Medulla oblongata (tissue), 1 donor: ENCODE measurements at regions not wholly inside any gene's neighbourhood (a gene's known extent, or its start where the extent isn't known, plus 50 kb on each side); places are given as distances from the start of the nearest gene placed in this dataset.
"Not testable (repeated sequence)": the region's sequence is repeated elsewhere in the genome, so short reads cannot be mapped to it uniquely, and the experiment has no call there.

Experiments used
- DNase-seq: peaks from one replicate; pipeline ENCODE4 v3.0.0-alpha.2; 2015; ENCODE audit errors: extremely low spot score

DNA sequence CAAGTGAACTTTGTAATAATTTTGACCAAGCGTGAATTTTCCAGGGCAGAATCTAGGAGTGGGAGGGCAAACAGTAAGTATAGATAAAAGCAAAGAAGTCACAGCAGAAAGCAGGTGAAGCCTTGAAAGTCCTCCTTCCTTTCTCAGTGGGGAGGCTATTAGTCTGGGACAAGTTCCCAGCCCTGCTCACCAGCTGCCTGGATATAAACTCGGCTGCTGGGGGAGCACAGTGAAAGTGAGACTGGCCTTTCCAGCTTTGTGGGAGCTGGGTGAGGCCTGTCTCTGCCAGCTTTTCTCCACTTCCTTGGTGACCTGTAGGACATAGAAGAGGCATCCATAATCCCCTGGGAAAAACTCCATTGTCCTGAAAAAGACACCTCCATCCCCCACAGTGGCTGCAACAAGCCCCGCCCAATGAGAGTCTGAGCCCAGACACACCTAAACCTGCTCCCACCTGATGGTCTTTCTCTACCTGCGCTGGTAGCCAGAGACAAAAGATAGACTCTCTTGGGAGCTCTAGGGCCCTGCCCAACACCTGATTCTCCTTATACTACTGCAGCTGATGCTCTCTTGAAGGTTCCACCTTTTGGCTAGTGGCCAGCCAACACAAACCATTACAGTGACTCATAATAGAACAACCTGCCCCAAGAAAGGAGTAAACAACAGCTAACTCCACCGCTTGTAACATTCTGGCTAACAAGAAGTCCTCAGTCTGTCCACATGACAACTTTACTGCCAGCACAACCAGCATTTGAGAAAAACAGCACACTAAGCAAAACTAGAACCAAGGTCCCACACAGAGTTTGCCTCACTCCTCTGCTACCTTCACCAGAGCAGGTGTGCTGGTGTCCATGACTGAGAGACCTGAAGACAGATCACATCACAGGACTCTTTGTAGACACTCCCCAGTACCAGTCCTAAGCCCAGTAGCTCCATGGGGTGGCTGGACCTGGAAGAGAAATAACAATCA is 252.2 kb upstream of the SLITRK6 start:
- no peak for DNase-seq

DNA sequence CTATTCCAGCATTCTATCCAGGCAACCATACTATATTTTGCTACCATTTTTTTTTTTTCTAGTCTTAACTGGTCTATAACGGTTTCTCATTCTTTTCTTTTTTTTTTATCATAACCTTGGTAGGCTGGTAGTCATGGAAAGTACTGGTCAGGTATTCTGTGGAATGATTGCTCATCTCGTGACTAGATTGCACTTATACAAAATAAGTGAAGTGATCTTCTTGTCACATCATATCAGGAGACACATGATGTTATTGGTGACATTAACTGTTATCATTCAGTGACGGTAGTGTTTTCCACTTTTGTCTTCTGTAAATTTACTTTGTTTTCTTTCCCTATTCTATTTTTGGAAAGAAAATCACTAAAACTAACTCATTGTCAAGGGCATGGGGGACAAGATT is 239.3 kb upstream of the SLITRK6 start:
- DNase-seq, result no peak

DNA sequence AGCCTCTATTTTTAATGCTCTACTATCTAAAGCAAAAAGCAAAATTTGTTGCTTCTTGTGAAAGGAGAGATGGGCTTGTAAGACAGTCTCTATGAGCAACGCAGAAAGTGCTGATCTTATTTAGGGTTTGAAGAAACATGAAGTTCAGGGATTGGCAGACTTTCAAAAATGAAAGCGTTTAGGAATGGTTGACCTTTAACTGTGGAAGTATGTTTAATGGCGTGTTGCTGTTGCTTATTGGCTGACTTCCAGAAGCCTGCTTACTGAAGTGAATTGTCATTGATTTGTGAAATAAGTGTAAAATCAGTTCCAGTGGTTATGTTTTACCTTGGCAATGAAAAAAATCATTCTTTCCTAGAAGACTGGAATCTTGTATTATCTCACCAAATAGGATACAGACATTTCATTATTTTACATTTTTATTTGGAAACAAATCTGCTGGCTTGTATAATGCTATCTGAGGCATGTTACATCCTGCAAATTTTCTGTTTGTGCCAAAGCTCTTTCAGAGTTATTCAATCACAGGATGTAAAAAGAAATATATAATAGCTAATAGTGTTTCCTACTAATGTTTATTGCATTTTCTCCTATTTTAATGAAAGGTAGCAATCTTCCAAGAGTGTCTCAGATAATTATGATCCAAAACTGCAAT is 221.3 kb upstream of the SLITRK6 start:
- peak; percentile 3 for DNase-seq

DNA sequence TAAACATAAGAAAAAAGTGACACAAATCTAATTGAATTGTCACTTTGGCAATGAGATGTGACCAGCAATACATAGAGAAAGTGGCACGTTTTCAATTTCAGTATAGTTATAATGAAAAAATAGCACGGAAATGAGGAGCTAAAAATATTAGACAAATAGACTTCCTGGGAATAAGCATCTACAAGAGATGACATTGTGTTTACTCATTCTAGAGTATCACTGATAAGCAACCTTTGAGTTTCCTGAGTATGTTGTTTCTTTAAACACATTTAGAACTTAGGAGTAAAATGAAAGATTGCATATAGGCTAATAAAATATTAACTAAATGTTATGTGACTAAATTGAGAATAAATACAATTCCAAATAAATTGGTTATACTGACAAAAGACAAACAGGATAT is 207.1 kb upstream of the SLITRK6 start:
- DNase-seq, result no peak

DNA sequence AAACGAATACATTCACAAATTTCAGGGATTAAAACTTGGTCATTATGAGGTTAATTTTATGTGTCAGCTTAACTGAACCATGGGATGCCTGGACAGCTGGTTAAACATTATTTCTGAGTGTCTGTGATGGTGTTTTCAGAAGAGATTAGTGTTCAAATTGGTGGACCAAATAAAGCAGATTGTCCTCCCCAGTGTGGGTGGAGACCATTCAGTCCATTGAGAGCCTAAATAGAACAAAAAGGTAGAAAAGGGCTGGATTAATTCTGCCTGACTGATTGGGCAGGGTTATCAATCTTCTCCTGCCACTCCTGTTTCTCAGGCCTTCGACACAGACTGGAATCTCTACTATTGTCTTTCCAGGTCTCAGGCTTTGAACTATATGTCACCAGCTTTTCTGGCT is 203.8 kb upstream of the SLITRK6 start:
- DNase-seq, result no peak

DNA sequence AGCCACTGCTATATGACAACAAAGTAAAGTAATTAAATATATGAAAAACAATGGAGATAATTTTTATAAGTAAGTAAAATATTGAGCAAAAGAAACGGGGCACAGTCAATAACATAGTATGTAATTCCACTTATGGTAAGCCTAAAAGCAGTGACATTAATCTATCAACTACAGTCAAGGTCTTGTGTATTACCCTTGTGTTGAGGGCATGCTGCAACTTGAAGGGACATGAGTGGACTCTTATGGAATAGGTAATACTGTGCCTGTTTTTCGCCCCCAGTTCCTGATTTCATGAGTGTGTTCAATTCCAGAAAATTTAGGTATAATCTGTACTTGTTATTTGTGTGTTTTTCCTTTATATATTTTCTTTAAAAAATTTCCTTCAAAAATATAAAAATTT is 201.3 kb upstream of the SLITRK6 start:
- no peak for DNase-seq

DNA sequence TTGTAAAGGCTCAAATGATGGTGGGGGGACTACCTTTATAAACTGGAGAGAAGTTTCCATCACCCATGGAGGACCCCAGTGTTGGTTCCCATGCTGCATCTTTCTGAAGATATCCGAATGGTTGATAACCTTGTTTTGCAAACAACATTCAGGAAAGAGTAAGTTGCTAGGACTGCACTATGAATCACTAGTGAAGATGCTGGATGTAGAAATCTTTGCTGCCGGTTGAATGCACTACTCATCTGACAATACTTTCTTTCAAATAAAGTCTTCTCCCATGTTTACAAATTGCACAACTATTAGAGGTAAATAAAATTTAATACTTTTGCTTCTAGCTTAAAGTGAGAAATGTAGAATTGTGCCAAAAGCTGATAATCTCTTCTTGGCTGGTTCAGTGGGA is 198.4 kb upstream of the SLITRK6 start:
- no peak for DNase-seq

DNA sequence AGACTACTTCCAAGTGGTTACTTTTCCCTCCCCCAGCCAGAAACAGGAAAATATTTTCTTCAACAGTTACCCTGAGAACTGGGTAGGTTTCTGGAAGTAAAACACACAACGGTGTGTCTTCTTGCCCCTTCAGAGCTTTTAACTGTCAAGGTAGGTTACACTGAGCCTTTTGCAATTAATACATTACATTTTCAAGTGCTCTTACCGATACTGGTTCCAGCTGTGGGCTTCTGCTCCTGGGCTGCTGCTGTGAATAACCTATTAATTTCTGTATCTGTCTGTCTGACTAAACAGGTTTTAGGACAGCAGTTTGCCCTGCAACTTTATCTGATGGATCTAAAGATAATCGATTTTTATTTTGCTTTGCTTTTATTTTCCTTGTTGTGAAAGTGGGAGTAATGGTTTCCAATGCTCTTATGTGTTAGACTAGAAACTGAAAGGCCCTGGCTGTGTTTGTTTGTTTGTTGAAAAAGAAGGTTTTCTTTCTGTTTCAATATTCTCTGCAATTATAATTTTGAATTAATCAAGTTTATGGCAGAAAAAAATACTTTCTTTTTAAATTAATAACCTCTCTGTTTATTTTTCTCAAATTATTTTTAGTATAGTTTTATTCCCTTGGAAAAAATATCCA is 196.7 kb upstream of the SLITRK6 start:
- no peak for DNase-seq

DNA sequence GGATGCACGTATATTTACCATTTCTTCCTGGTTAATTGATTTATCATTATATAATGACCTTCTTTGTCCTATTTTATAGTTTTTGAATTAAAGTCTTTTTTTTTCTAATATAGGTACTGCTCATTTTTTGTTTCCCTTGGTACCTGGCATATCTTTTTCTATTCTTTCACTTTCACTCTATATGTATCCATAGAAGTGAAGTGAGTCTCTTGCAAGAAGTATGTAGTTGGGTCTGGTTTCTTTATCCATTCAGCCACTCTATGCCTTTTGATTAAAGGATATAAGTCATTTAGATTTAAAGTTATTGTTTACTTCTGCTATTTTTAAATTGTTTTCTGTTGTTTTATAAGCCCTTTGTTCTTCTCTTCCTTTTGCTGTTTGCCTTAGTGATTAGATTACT is 194.3 kb upstream of the SLITRK6 start:
- DNase-seq, result no peak

DNA sequence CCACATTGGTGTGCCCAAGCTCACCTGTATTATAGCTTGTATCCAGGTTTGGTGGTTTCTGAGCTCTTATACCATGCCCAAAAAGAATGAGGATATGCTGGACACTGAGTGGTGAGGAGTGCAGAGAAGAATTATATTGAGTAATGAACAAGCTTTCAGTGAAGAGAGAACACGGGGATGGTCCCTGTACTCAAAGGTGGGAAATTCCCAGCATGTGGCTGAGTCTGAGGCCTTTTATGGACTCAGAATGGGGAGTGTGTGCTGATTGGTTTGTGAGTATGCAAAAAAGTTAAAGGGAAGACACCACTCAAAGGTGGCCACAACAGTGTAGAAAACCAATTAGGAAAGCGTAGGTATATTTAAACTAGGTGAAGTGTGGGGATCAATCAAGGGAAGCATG is 191.2 kb upstream of the SLITRK6 start:
- DNase-seq, result no peak

DNA sequence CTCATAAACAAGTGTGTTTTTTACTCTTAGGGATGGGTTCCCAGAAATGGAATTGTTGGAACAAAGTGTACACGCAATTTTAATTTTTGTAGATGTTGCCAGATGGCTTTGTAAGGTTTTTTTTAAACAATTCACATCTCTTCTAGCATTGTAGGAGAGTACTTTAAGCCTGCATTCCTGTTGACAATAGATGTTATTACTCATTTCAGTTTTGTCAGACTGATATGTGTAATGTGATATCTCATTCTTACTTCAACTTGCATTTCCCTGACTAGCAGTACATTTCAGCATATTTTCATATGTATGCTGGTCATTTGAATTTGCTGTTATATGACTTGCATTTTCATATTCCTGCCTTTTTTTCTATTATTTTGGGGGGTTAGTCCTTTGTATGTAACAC is 186.6 kb upstream of the SLITRK6 start:
- no peak for DNase-seq

DNA sequence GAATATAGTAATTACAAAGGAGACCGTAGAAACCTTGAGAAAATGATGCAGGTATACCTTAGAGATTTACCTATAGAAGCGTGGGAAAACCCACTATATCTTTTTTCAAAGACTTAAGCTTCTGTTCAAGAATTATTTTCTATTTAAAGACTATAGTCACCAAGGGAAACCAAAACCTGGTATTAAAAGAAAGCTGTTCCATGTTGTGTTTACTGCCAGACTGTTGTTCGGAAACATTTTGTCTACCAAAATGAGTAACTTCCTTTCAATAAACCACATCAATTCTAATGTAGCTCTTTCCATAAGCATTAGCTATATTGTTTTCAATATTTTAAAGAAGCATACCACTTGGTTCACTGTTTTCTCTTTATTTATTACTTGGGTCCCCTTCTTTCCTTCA is 182.9 kb upstream of the SLITRK6 start:
- no peak for DNase-seq

DNA sequence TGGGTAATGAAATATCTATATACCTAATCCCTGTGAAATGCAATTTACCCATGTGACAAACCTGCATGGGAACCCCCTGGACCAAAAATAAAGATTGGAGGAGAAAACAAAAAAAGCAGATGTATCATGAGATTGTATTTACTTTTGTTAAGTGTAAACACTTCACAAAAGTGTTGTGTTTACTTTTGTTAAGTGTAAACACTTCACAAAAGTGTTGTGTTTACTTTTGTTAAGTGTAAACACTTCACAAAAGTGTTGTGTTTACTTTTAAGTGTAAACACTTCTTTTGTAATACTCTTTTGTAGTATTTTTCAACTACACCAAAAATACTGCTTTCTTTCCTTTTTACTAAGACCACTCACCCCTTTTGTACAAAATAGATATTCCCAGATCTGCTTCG is 181.2 kb upstream of the SLITRK6 start:
- DNase-seq, result not testable (repeated sequence)

DNA sequence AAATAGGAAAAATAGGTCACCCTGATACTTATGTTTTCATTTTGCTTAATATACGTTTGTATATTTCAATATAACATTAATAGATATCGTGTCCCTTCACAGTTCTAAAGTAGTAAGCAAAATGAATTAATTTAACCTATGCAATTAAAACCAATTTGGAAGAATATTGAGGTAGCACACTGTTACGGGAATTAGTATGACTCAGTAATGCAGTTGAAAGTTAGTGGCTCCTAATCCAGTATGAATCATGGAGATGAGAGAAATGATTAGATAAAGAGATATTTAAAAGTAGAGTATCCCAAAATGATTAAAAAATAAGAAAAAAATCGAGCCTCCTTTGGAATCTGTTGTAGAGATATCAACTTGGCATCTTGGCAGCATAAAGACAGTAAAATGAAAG is 177.0 kb upstream of the SLITRK6 start:
- no peak for DNase-seq

DNA sequence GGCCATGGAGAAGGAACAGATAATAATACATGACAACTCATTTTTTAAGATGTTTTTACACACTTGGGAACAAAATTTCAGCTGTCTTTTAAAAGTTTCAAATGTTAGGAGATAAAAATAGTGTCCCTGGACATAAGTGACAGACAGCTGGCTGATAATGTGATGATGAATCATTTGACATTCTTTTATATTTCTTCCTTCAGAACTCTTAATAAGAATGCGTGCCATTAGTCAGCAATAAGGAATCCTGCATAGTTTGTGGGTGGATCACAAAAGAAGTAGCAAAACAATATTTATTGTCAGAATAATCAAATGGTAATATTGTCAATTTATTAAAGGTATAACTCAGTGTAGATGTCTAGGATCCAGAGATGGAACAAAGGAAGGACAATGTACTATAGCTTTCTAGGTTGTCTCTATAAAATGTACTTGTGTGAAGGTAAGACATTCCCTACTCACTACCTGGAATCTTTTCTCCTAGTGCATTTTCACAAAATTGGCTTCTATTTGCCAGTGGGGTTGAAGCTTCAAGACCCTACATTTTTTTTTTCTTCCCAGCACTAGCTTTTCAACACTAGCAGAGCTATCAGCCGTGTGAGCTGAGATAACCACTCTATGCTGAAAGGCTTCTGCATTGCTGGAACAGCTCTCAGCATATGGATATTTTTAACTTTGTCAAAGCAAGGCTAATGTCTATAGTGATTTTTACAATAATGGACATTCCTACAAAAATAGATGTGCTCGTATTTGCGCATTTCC is 175.6 kb upstream of the SLITRK6 start:
- DNase-seq, result no peak

DNA sequence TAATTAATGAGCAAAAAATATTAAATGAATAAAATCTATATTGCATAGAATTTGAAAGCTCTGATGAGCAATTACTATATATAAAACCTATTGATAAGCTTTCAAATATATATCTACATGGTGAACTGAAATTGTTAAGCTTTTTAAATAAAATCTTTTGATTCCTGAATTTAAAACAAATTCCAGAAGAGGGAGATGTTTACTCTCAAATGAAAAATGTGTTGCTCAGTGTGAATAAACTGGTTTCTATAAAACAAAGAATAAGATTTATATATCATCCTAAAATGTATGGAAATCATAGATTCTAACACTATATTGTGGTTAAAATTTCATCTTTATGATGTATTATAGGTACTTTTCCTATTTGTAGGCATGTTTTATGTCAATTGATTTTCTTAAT is 171.5 kb upstream of the SLITRK6 start:
- no peak for DNase-seq

DNA sequence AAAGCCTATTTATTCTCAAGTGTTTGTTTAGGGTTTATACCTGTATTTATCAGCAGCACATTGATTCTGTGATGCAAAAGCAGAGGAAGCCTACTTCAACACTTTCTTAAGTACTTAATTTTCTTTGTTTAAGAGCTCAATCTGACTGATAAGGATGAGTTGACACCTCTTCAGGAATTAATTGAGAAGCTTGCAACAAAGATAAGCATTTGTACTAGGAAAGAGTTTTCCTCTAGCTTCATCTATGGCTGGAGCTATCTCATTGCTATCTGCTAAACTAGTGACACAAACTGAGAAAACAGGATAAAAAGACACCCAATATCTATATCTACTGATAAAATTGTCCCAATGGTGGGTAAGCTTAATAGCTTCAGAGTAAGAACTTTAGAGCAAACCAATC is 170.1 kb upstream of the SLITRK6 start:
- DNase-seq, result no peak

DNA sequence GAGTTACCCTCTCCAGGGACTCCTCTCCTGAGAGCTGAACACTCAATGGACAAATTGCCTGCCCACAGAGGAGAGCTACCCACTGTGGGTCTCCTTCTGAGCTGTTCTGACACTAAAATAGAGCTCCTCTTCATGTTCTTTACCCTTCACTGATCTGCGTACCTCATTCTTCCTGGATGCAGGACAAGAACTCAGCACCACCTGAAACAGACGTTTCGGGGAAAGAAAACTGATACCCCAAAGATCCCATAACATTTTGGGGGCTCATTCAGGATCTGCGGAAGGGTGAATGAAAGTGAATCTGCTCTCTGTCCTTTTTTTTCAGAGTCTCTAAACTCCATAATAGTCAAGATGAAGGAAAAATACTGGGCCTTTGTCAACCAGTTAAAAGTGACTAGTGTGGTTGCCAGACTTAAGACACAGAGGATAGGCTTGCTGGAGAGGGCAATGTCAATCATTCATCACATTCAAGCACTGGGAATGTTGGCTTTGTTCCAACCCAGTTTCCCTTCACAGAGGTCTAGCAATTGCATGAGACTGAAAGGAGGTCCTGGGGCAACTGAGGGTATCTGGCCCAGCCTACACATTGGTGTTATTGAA is 136.7 kb upstream of the SLITRK6 start:
- no peak for DNase-seq

DNA sequence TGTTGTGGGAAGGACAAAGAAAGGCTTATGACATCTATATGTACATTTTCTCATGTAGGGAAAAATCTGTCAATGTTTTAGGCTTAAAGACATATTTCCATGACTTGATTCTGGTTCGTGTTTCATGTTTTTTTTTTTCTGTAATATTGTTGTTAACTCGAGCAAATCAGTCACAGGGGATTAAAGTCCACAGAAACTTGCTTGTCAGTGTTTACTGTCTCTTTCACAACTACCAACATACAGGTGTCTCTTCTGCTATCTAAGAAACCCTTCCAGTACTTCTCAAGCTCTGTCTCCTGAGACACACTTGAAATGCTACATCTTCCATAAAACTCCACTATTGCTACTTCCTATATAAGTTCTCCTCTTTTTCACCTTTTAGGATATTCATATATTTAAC is 130.9 kb upstream of the SLITRK6 start:
- DNase-seq, result no peak

DNA sequence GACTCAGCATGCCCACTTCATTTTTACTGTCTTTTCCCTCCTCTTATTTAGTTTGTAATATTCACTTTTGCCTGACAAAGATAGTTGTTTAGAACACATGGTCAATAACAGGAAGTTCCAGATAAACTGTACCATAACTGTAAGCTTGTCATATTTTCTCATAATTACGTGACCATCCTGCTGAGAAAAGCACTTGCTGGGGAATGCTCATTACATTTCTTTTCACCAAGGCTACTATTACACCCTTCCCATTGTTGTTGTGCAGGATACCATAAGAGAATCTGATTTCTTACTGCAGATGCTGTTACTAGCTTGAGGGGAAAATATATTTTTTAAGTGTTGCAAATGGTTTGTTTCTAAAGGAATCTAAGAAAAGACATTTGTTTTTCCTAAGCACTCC is 111.7 kb upstream of the SLITRK6 start:
- DNase-seq, result no peak

DNA sequence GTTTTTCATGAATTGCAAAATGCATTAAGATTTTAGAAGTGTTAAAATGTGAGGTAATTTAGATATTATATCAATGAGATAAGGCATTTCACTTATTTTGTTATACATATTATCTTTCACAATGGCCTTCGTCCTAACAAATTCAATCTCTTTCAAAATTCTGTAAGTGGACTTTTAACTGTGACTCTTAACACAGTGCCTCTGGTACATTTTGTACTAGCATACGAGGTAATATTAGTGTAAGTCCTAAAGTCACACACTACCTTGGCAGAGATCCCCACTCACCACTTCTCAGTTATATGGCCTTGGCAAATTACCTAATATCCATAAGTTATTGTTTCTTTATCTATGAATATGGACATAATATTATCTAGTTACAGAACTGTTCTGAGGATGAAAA is 101.3 kb upstream of the SLITRK6 start:
- no peak for DNase-seq
